Neutrophil (primary cell): ENCODE measurements at regions not wholly inside any gene's neighbourhood (a gene's known extent, or its start where the extent isn't known, plus 50 kb on each side); places are given as distances from the start of the nearest gene placed in this dataset.

Experiments used
- H3K27ac ChIP-seq: fragments of 200-600 bp; sonication (generic); 2 replicates; pipeline ENCODE4 v1.5.1; 2016; ENCODE audit warnings: mild to moderate bottlenecking, moderate library complexity
- H3K27me3 ChIP-seq: fragments of 200-600 bp; sonication (generic); 2 replicates; pipeline ENCODE4 v1.6.0; 2016; ENCODE audit warnings: mild to moderate bottlenecking
- H3K36me3 ChIP-seq: fragments of 200-600 bp; sonication (generic); 2 replicates; pipeline ENCODE4 v1.5.1; 2017
- H3K4me1 ChIP-seq, 2 experiments: fragments of 200-600 bp in 1 of 2; sonication (generic) in 1 of 2; 1 replicate in 1 of 2; 2 replicates in 1 of 2; pipeline versions ENCODE4 v1.5.1 to v1.6.1; 2013 to 2016; ENCODE audit warnings: low read depth in 1 of 2, low read length in 1 of 2, mild to moderate bottlenecking in 1 of 2, moderate library complexity in 1 of 2; ENCODE audit not compliant: control insufficient read depth in 1 of 2, insufficient read depth in 1 of 2
- H3K4me3 ChIP-seq, 2 experiments: fragments of 200-600 bp in 1 of 2; sonication (generic) in 1 of 2; 1 replicate in 1 of 2; 2 replicates in 1 of 2; pipeline ENCODE4 v1.5.1; 2013 to 2016; ENCODE audit warnings: low read depth in 1 of 2, low read length in 1 of 2, mild to moderate bottlenecking in 1 of 2, moderate library complexity in 1 of 2
- H3K9me3 ChIP-seq: fragments of 200-600 bp; sonication (generic); 2 replicates; pipeline ENCODE4 v1.5.1; 2016
- CTCF ChIP-seq: fragments of 200-600 bp; sonication (generic); IDR thresholded peaks from 2 replicates; pipeline ENCODE4 v1.5.1; 2016; ENCODE audit warnings: antibody characterized with exemption

DNA sequence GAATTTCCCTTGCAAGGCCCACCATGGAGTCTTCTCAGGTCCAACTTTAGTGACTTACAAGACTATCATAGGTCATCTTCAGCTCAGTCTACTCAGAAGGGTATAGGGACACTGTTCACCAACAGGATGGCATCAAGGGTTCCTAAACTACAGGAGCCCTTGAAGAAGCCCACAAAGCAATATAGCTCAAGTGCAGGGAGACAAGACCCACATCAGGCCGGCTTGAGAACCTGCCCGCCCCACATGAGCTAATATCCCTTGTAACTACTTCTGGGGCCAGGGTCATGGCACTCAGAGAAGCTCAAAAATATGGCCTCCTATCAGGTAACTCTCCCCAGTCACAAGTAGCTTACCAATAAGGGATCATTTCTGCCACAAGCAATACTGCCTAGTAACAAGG, 249.9 kb downstream of the CDK5RAP2 start:
- no peak overlapping the region for H3K27ac ChIP-seq
- H3K9me3 ChIP-seq = no peaks in the 10 kb centered on the region
- TF ChIP-seq CTCF = no peak
- no peak overlapping the region for H3K4me3 ChIP-seq
- H3K27me3 ChIP-seq = peaks cover 24% of the 10 kb centered on the region
- H3K36me3 ChIP-seq = no peaks in the 10 kb centered on the region
- no peaks in the 10 kb centered on the region for H3K4me1 ChIP-seq

GRCh38 chr9:120327322-120327721, 252.6 kb downstream of the CDK5RAP2 start:
- Histone ChIP-seq H3K4me1 (no peaks in the 10 kb centered on the region), H3K9me3 (no peaks in the 10 kb centered on the region), H3K4me3 (no peak overlapping the region), H3K36me3 (no peaks in the 10 kb centered on the region), H3K27ac (no peak overlapping the region), H3K27me3 (peaks cover 25% of the 10 kb centered on the region)
- no peak for TF ChIP-seq CTCF

DNA sequence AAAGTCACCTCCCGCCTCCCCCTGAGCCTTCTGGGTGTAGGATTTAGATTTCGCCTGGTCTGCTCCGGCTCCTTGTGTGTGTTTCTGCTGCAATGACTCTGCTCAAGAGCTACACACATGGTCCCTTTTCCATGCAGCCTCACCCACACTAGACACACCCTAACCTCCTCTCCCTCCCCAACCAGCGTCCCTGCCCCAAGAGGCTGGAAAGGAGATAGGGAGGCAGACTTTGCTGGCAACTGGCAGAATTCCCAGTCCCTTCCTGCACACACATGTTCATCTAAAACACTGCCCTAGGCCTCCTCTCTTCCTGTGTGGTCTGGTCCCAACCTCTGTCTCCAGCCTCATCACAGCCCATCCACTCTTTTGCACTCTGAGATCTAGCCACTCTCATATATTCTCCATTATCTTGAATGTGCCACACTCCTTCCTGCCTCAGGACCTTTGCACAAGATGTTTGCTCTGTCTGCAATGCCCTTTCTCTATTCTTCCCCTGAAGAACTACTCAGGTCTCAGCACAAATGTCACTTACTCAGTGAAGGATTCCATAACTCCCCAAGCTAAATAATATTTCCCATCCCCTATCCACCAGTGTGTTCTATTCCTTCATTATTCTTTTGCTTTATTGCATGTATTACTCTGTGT, 253.8 kb downstream of the CDK5RAP2 start:
- Histone ChIP-seq H3K4me1 (no peaks in the 10 kb centered on the region), H3K9me3 (no peaks in the 10 kb centered on the region), H3K27me3 (peaks cover 27% of the 10 kb centered on the region), H3K27ac (no peak overlapping the region), H3K36me3 (no peaks in the 10 kb centered on the region), H3K4me3 (no peak overlapping the region)
- no peak for TF ChIP-seq CTCF

GRCh38 chr9:120324996-120325642, 254.8 kb downstream of the CDK5RAP2 start:
- H3K27me3 ChIP-seq = peaks cover 22% of the 10 kb centered on the region
- H3K9me3 ChIP-seq = no peaks in the 10 kb centered on the region
- no peak for TF ChIP-seq CTCF
- H3K4me1 ChIP-seq = no peaks in the 10 kb centered on the region
- H3K36me3 ChIP-seq = no peaks in the 10 kb centered on the region
- no peak overlapping the region for H3K4me3 ChIP-seq
- H3K27ac ChIP-seq = no peak overlapping the region

GRCh38 chr9:120324461-120324860, 255.5 kb downstream of the CDK5RAP2 start:
- no peaks in the 10 kb centered on the region for H3K9me3 ChIP-seq
- TF ChIP-seq CTCF = no peak
- H3K27ac ChIP-seq = no peak overlapping the region
- no peak overlapping the region for H3K4me3 ChIP-seq
- H3K4me1 ChIP-seq = no peaks in the 10 kb centered on the region
- H3K27me3 ChIP-seq = peaks cover 22% of the 10 kb centered on the region
- no peaks in the 10 kb centered on the region for H3K36me3 ChIP-seq
